GM10248 (cell line): ENCODE measurements at regions not wholly inside any gene's neighbourhood (a gene's known extent, or its start where the extent isn't known, plus 50 kb on each side); places are given as distances from the start of the nearest gene placed in this dataset.

Experiments used
- CTCF ChIA-PET: fragments of 300-600 bp; sonication (Branson Sonifier 250); formaldehyde crosslinking; extraction: SDS; loops from one replicate; lab custom pipeline; 2021; ENCODE audit warnings: antibody characterized with exemption; lab: Yijun Ruan, JAX
- POLR2A ChIA-PET: fragments of 350-650 bp; sonication (Branson Sonifier 250); formaldehyde crosslinking; extraction: SDS; loops from one replicate; lab custom pipeline; 2020; ENCODE audit warnings: antibody characterized with exemption; lab: Yijun Ruan, JAX
- DNase-seq: peaks from one replicate; pipeline ENCODE4 v3.0.0; 2012; ENCODE audit errors: extremely low spot score
- TF ChIP-seq, protein P1 (sequence below): IDR thresholded peaks from 2 replicates; pipeline ENCODE4 v1.5.1; 2012; ENCODE audit warnings: mild to moderate bottlenecking, low read depth; ENCODE audit errors: extremely low read depth, missing control alignments, control extremely low read depth

DNA sequence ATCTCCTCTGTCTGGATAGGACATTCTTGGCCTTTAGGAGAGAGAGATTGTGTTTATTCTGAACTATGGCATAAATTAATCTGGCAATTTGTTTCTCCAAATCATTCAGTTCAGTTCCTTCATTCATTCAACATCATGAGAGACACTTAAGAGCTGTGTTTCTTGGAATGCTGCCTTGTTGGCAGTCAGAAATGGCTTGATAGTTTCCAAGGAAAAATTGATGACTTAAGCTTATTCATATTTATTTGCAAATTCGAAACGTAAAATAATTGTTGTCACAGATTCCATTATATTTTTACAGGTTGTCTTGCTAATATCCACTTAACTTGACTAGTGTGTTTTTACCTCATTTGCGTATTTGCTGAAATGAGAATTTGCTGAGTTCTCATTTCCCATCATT lies 393.0 kb downstream of the C12orf75 start:
- no peak for DNase-seq
- CTCF ChIA-PET: interaction anchor here (1.6 kb wide), 2 partner anchors 13 to 19 kb away, joined by 4 to 6 read pairs; no protein-coding TSS in a partner anchor
- TF ChIP-seq, protein P1, sequence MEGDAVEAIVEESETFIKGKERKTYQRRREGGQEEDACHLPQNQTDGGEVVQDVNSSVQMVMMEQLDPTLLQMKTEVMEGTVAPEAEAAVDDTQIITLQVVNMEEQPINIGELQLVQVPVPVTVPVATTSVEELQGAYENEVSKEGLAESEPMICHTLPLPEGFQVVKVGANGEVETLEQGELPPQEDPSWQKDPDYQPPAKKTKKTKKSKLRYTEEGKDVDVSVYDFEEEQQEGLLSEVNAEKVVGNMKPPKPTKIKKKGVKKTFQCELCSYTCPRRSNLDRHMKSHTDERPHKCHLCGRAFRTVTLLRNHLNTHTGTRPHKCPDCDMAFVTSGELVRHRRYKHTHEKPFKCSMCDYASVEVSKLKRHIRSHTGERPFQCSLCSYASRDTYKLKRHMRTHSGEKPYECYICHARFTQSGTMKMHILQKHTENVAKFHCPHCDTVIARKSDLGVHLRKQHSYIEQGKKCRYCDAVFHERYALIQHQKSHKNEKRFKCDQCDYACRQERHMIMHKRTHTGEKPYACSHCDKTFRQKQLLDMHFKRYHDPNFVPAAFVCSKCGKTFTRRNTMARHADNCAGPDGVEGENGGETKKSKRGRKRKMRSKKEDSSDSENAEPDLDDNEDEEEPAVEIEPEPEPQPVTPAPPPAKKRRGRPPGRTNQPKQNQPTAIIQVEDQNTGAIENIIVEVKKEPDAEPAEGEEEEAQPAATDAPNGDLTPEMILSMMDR: no peak
- POLR2A ChIA-PET: no interaction called here

DNA sequence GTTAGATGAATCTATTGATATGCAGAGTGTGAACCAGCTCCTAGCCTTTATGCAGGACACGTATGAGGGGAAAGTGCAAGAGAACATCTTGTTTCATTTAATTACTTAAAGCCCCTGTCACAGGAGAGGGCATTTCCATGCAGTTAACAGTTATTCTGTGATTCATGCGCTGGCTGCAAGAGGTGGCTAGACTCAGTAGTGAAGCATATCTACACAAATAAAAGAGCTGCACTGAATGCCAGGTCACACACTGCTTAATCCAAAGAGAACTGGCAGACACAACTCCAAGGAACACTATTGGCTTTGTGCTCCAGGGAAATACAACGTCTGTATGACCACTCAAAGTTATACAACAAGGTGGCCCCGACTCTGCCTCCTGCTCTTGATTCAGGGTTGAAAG lies 394.1 kb downstream of the C12orf75 start:
- no peak for DNase-seq
- ChIA-PET POLR2A (no interaction called here), CTCF (interaction anchor here (1.4 kb wide), 1 partner anchor 12 kb away, joined by 4 read pairs; no protein-coding TSS in a partner anchor)
- TF ChIP-seq, protein P1: no peak

DNA sequence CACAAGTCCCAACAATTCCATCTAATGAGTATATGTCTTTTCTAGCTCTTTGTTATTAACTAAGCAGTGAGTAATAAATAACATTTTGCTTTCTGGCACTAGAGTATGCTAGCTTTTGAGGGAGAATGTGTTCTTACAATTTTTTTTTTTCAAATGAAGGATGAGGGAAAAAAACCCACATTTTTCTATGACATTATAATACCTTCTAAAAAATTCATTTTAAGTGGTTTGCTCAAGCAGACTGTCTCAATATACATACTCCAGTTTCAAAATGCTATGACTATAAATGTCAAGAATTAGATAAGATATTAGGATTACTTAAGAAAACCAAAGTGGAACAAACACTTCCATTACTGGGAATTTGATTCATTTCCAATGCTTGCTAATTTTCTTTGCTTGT lies 394.6 kb downstream of the C12orf75 start:
- CTCF ChIA-PET: interaction anchor here (1.4 kb wide), 1 partner anchor 11 kb away, joined by 4 read pairs; no protein-coding TSS in a partner anchor
- TF ChIP-seq, protein P1: no peak
- DNase-seq: no peak
- POLR2A ChIA-PET: no interaction called here

DNA sequence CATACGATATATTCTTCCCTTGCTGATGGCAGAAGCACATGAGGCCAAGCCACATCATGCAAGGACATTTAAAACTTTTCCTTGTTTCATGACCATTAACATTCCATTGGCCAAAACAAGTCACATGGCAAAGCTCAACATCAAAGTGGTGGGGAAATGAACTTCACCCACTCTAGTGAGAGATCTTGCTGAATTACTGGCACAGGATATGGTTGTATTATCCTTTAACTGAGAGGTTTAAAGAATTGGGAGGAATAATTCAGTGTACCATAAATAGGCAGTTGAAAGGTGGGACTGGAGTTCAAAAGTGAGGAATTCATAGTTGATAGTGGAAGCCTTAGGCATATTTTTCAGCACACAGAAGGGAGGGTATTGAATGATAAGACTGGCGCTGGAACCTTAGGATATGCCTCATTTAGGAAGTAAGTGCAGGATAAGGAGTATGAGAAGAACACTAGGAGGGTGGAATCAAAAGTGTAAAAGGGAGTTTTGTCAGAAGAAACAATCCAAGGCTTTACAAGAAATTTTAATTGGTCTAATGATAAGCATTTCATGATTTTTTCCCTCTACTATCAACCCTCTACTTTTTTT lies 398.8 kb downstream of the C12orf75 start:
- TF ChIP-seq, protein P1: no peak
- DNase-seq: no peak
- ChIA-PET POLR2A (no interaction called here), CTCF (no interaction called here)

DNA sequence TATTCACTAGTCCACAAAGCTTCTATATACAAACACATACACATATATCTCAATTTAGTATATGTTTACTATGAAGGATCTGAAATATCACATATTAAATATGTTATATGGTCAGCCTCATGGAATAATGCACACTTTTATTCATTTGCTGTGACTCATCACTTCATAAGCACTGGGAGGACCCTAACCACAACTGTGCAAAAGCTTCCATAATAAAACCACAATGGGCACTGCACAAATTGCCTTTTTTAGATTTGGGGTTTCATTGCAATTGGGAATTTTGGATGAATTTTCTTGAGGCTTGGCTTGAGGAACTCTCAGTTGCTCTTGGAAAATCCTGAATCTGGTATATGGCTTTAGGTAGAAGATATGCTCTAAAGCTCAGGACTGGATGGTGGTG lies 399.4 kb downstream of the C12orf75 start:
- no peak for DNase-seq
- TF ChIP-seq, protein P1: no peak
- POLR2A ChIA-PET: no interaction called here
- CTCF ChIA-PET: no interaction called here

DNA sequence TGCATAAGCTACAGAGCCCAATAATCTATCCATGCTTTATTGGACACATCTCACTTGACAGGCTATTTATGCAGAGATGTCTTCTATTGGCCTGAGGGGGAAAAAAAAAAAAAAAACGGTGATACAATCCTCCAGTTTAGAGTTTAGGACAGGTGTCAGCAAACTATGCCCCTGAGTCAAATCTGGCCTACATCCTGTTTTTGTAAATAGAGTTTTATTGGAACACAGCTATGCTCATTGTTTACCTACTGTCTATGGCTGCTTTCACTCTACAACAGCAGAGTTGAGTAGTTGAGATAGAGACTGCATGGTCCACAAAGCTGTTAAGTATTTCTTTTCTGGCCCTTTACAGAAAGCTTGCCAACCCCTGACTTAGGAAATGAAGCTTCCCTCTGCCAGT lies 403.1 kb downstream of the C12orf75 start:
- POLR2A ChIA-PET: no interaction called here
- TF ChIP-seq, protein P1: no peak
- no peak for DNase-seq
- CTCF ChIA-PET: no interaction called here
